ENCODE measurements at regions not wholly inside any gene's neighbourhood (a gene's known extent, or its start where the extent isn't known, plus 50 kb on each side); places are given as distances from the start of the nearest gene placed in this dataset.

GRCh38 chr14:75361041-75361440, 66.8 kb upstream of the JDP2 start:
- no peaks in the 10 kb centered on the region for H3K79me2 ChIP-seq (ENCODE audit: control insufficient read depth, low read length)
- peaks cover 15% of the 10 kb centered on the region; the same call in 1 of the 2 replicates for H3K27me3 ChIP-seq (ENCODE audit: control insufficient read depth, low read length)
- no peaks in the 10 kb centered on the region for H4K20me1 ChIP-seq (ENCODE audit: control insufficient read depth, insufficient read depth, low read depth, low read length)
- no peaks in the 10 kb centered on the region for H3K36me3 ChIP-seq (ENCODE audit: control insufficient read depth, low read length)
- TF ChIP-seq EZH2phosphoT487 (IDR thresholded peaks at IDR 0.05; ENCODE audit: borderline replicate concordance, low read length) (no peak), CTCF (IDR thresholded peaks at IDR 0.05; ENCODE audit: low read depth, low read length, poor library complexity, severe bottlenecking) (no peak)
- H3F3A ChIP-seq (ENCODE audit: control insufficient read depth, insufficient read depth): no peaks in the 10 kb centered on the region
- H3K27ac ChIP-seq (ENCODE audit: low read depth, low read length): no peak overlapping the region
- H3K4me2 ChIP-seq (ENCODE audit: low read length): no peak overlapping the region
- H3K9me3 ChIP-seq (ENCODE audit: control insufficient read depth, insufficient read depth, low read length): no peaks in the 10 kb centered on the region
- no peaks in the 10 kb centered on the region for H3K4me1 ChIP-seq (ENCODE audit: control insufficient read depth, low read length)
- H3K4me3 ChIP-seq (ENCODE audit: low read length): no peak overlapping the region
- no peaks in the 10 kb centered on the region for H3K9me2 ChIP-seq (replicated peaks; ENCODE audit: control insufficient read depth, low read length)

GRCh38 chr14:75361751-75362433, 65.9 kb upstream of the JDP2 start:
- H3K4me2 ChIP-seq (ENCODE audit: low read length): no peak overlapping the region
- H3K27me3 ChIP-seq (ENCODE audit: control insufficient read depth, low read length): peaks cover 17% of the 10 kb centered on the region; the same call in 1 of the 2 replicates
- H3K36me3 ChIP-seq (ENCODE audit: control insufficient read depth, low read length): no peaks in the 10 kb centered on the region
- no peaks in the 10 kb centered on the region for H4K20me1 ChIP-seq (ENCODE audit: control insufficient read depth, insufficient read depth, low read depth, low read length)
- no peak overlapping the region for H3K27ac ChIP-seq (ENCODE audit: low read depth, low read length)
- no peak for TF ChIP-seq EZH2phosphoT487 (IDR thresholded peaks at IDR 0.05; ENCODE audit: borderline replicate concordance, low read length)
- TF ChIP-seq CTCF (IDR thresholded peaks at IDR 0.05; ENCODE audit: low read depth, low read length, poor library complexity, severe bottlenecking): no peak
- H3K79me2 ChIP-seq (ENCODE audit: control insufficient read depth, low read length): no peaks in the 10 kb centered on the region
- no peaks in the 10 kb centered on the region for H3K9me3 ChIP-seq (ENCODE audit: control insufficient read depth, insufficient read depth, low read length)
- H3K4me1 ChIP-seq (ENCODE audit: control insufficient read depth, low read length): no peaks in the 10 kb centered on the region
- H3K4me3 ChIP-seq (ENCODE audit: low read length): no peak overlapping the region
- H3K9me2 ChIP-seq (replicated peaks; ENCODE audit: control insufficient read depth, low read length): no peaks in the 10 kb centered on the region
- H3F3A ChIP-seq (ENCODE audit: control insufficient read depth, insufficient read depth): no peaks in the 10 kb centered on the region

- Histone ChIP-seq H3K4me1 (ENCODE audit: control insufficient read depth, low read length) (no peaks in the 10 kb centered on the region), H3K4me3 (ENCODE audit: low read length) (no peak overlapping the region)
- no peak for TF ChIP-seq EZH2phosphoT487 (IDR thresholded peaks at IDR 0.05; ENCODE audit: borderline replicate concordance, low read length)
- TF ChIP-seq CTCF (IDR thresholded peaks at IDR 0.05; ENCODE audit: low read depth, low read length, poor library complexity, severe bottlenecking): no peak
Measured at GRCh38 chr14:75363130-75363529, 64.7 kb upstream of the JDP2 start.

More at GRCh38 chr14:75363130-75363529, 64.7 kb upstream of the JDP2 start:
- Histone ChIP-seq H3K9me2 (replicated peaks; ENCODE audit: control insufficient read depth, low read length) (no peaks in the 10 kb centered on the region), H3K27me3 (ENCODE audit: control insufficient read depth, low read length) (peaks cover 17% of the 10 kb centered on the region; the same call in 1 of the 2 replicates), H3K27ac (ENCODE audit: low read depth, low read length) (no peak overlapping the region), H3K9me3 (ENCODE audit: control insufficient read depth, insufficient read depth, low read length) (no peaks in the 10 kb centered on the region), H3K79me2 (ENCODE audit: control insufficient read depth, low read length) (no peaks in the 10 kb centered on the region), H3K36me3 (ENCODE audit: control insufficient read depth, low read length) (no peaks in the 10 kb centered on the region), H3K4me2 (ENCODE audit: low read length) (no peak overlapping the region), H3F3A (ENCODE audit: control insufficient read depth, insufficient read depth) (no peaks in the 10 kb centered on the region), H4K20me1 (ENCODE audit: control insufficient read depth, insufficient read depth, low read depth, low read length) (no peaks in the 10 kb centered on the region)
